Fibroblast of lung (primary cell): ENCODE measurements at regions not wholly inside any gene's neighbourhood (a gene's known extent, or its start where the extent isn't known, plus 50 kb on each side); places are given as distances from the start of the nearest gene placed in this dataset.

Source experiments
- DNase-seq, 2 donors: peaks; one replicate each; pipeline versions ENCODE4 v3.0.0 to v3.0.0-alpha.2; 2010; ENCODE audit warnings: low read depth in 2 of 2
- H2AFZ ChIP-seq: 2 replicates; pipeline ENCODE4 v1.5.1; 2012; ENCODE audit warnings: low read length, control low read depth, inconsistent platforms
- H3K27ac ChIP-seq: 2 replicates; pipeline ENCODE4 v1.5.1; 2011; ENCODE audit warnings: low read length, control low read depth; ENCODE audit not compliant: insufficient read depth
- H3K27me3 ChIP-seq: 2 replicates; pipeline ENCODE4 v1.5.1; 2011; ENCODE audit warnings: mild to moderate bottlenecking, low read length; ENCODE audit not compliant: control insufficient read depth, insufficient read depth
- H3K36me3 ChIP-seq: 2 replicates; pipeline ENCODE4 v1.5.1; 2011; ENCODE audit warnings: low read length; ENCODE audit not compliant: control insufficient read depth, insufficient read depth
- H3K4me1 ChIP-seq: 2 replicates; pipeline ENCODE4 v1.5.1; 2011; ENCODE audit warnings: low read length; ENCODE audit not compliant: control insufficient read depth, insufficient read depth; ENCODE audit errors: extremely low read depth
- H3K4me2 ChIP-seq: 2 replicates; pipeline ENCODE4 v1.5.1; 2011; ENCODE audit warnings: low read length, control low read depth; ENCODE audit not compliant: insufficient read depth; ENCODE audit errors: extremely low read depth
- H3K4me3 ChIP-seq, 4 experiments: fragments of 200-600 bp in 1 of 4; sonication (generic) in 1 of 4; replicated peaks in 1 of 4; 2 replicates each; pipeline ENCODE4 v1.5.1; 2011 to 2016; ENCODE audit warnings: low read length in 4 of 4, low read depth in 3 of 4, mild to moderate bottlenecking in 3 of 4, control low read depth in 2 of 4, inconsistent platforms in 1 of 4, mixed read lengths in 1 of 4; ENCODE audit not compliant: insufficient read depth in 1 of 4; ENCODE audit errors: control extremely low read depth in 1 of 4
- H3K79me2 ChIP-seq: 2 replicates; pipeline ENCODE4 v1.5.1; 2012; ENCODE audit warnings: mild to moderate bottlenecking, low read length, inconsistent platforms; ENCODE audit not compliant: control insufficient read depth, insufficient read depth
- H3K9ac ChIP-seq: 2 replicates; pipeline ENCODE4 v1.5.1; 2011; ENCODE audit warnings: mild to moderate bottlenecking, low read length, control low read depth; ENCODE audit not compliant: insufficient read depth
- H3K9me3 ChIP-seq: 2 replicates; pipeline ENCODE4 v1.5.1; 2012; ENCODE audit warnings: low read depth, low read length; ENCODE audit not compliant: control insufficient read depth, insufficient read depth
- H4K20me1 ChIP-seq: 2 replicates; pipeline ENCODE4 v1.5.1; 2011; ENCODE audit warnings: low read length; ENCODE audit not compliant: control insufficient read depth, insufficient read depth; ENCODE audit errors: extremely low read depth
- CTCF ChIP-seq, 2 donors: IDR thresholded peaks in 1 of 2; conservative IDR thresholded peaks in 1 of 2; 1 replicate in 1 of 2; 2 replicates in 1 of 2; pipeline ENCODE4 v1.5.1; 2011 to 2012; ENCODE audit warnings: low read length in 2 of 2, control low read depth in 1 of 2, inconsistent platforms in 1 of 2, low read depth in 1 of 2, mild to moderate bottlenecking in 1 of 2
- EZH2 ChIP-seq: IDR thresholded peaks from 2 replicates; pipeline ENCODE4 v1.5.1; 2012; ENCODE audit warnings: low read length, control low read depth, mild to moderate bottlenecking; ENCODE audit errors: missing control alignments

- TF ChIP-seq EZH2 (no peak), CTCF (conservative IDR thresholded peaks at IDR 0.05 in 1 of 2, IDR thresholded peaks at IDR 0.05 in 1 of 2; ENCODE audit: low read depth in 1 of 2, low read length in 2 of 2) (no peak)
- Histone ChIP-seq H2AFZ (no peak overlapping the region), H3K4me2 (peak overlapping the region; percentile 11), H3K36me3 (no peaks in the 10 kb centered on the region), H3K9me3 (no peaks in the 10 kb centered on the region), H3K4me1 (no peaks in the 10 kb centered on the region), H3K27me3 (no peaks in the 10 kb centered on the region), H3K9ac (no peak overlapping the region), H4K20me1 (no peaks in the 10 kb centered on the region), H3K27ac (no peak overlapping the region), H3K4me3 (peak overlapping the region in 3 of 4 experiments; percentile 0 to 64 (median 46)), H3K79me2 (no peaks in the 10 kb centered on the region)
- DNase-seq, result no peak
Measured at GRCh38 chr10:105838392-105838791, 1197.3 kb downstream of the SORCS3 start.

GRCh38 chr10:105837951-105838350 is 1196.9 kb downstream of the SORCS3 start:
- H3K36me3 ChIP-seq, result no peaks in the 10 kb centered on the region
- H2AFZ ChIP-seq, result peak overlapping the region; percentile 19
- H3K27ac ChIP-seq, result no peak overlapping the region
- H3K27me3 ChIP-seq, result no peaks in the 10 kb centered on the region
- TF ChIP-seq CTCF (conservative IDR thresholded peaks at IDR 0.05 in 1 of 2, IDR thresholded peaks at IDR 0.05 in 1 of 2; ENCODE audit: low read depth in 1 of 2, low read length in 2 of 2), result no peak
- TF ChIP-seq EZH2, result no peak
- H3K4me1 ChIP-seq, result no peaks in the 10 kb centered on the region
- peak overlapping the region; percentile 11 for H3K4me2 ChIP-seq
- H3K9ac ChIP-seq, result no peak overlapping the region
- no peaks in the 10 kb centered on the region for H3K9me3 ChIP-seq
- no peaks in the 10 kb centered on the region for H4K20me1 ChIP-seq
- H3K4me3 ChIP-seq, result peak overlapping the region; percentile 0 to 64 (median 30)
- H3K79me2 ChIP-seq, result no peaks in the 10 kb centered on the region
- peak; percentile 8 to 21 for DNase-seq

- Histone ChIP-seq H3K27me3 (no peaks in the 10 kb centered on the region), H3K4me2 (no peak overlapping the region), H3K27ac (no peak overlapping the region), H3K4me1 (no peaks in the 10 kb centered on the region), H3K4me3 (no peak overlapping the region), H2AFZ (no peak overlapping the region), H4K20me1 (no peaks in the 10 kb centered on the region), H3K9ac (no peak overlapping the region), H3K79me2 (no peaks in the 10 kb centered on the region), H3K9me3 (no peaks in the 10 kb centered on the region), H3K36me3 (no peaks in the 10 kb centered on the region)
- peak in 1 of 2 donors; percentile 48 for DNase-seq
- TF ChIP-seq EZH2 (no peak), CTCF (conservative IDR thresholded peaks at IDR 0.05 in 1 of 2, IDR thresholded peaks at IDR 0.05 in 1 of 2; ENCODE audit: low read depth in 1 of 2, low read length in 2 of 2) (no peak)
Measured at GRCh38 chr10:105834261-105835059, 1193.4 kb downstream of the SORCS3 start.
